Stimulated activated CD4-positive, alpha-beta T cell treated with anti-CD3 and anti-CD28 coated beads, Interleukin-4, amount 100 ng/mL, for 4 hours (primary cell): ENCODE measurements at regions not wholly inside any gene's neighbourhood (a gene's known extent, or its start where the extent isn't known, plus 50 kb on each side); places are given as distances from the start of the nearest gene placed in this dataset.
A peak's percentile ranks its signal among the peaks of the same experiment; 100 is the strongest.

Source experiments
- DNase-seq, 2 experiments: peaks; one replicate each; pipeline ENCODE4 v3.0.0-alpha.2; 2020

GRCh38 chr6:149184523-149184922 lies 133.0 kb upstream of the TAB2 start:
- DNase-seq, result no peak

- no peak for DNase-seq
Measured at GRCh38 chr6:149185799-149186357, 131.6 kb upstream of the TAB2 start.

DNA sequence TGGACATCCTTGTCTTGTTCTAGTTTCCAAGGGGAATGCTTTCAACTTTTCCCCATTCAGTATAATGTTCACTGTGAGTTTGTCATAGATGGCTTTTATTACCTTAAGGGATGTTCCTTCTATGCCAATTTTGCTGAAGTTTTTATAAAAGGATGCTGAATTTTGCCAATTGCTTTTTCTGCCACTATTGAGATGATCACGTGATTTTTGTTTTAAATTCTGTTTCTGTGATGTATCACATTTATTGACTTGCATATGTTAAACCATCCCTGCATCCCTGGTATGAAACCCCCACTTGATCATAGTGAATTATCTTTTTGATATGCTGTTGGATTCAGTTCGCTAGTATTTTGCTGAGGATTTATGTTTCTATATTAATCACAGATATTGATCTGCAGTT lies 130.6 kb upstream of the TAB2 start:
- DNase-seq, result no peak

- peak; percentile 46 to 57 for DNase-seq
Measured at GRCh38 chr6:149190224-149190831, 127.2 kb upstream of the TAB2 start.

GRCh38 chr6:149194820-149195558 lies 122.5 kb upstream of the TAB2 start:
- DNase-seq, result no peak

GRCh38 chr6:149196091-149196490 lies 121.4 kb upstream of the TAB2 start:
- DNase-seq, result no peak

- DNase-seq, result no peak
Measured at GRCh38 chr6:149197482-149197881, 120.0 kb upstream of the TAB2 start.

DNA sequence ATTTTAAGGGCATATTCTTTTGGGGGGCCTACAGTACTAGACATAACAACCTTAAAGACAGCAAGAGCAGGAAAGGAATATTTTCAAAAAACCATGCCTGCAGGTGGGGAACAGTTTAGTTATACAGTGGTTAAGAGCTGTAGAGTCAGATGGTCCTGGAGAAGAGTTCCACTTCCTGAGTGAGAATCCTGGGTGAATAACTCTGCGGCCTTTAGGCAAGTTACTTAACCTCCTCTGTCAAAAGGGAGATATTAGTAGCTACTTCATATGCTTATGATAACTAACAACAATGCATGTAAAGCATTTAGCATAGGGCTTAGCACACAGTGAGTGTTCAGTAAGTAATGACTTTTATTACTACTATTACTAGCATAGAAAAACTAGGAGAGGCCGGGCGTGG lies 119.2 kb upstream of the TAB2 start:
- no peak for DNase-seq

GRCh38 chr6:149200282-149200945 lies 117.1 kb upstream of the TAB2 start:
- no peak for DNase-seq

DNA sequence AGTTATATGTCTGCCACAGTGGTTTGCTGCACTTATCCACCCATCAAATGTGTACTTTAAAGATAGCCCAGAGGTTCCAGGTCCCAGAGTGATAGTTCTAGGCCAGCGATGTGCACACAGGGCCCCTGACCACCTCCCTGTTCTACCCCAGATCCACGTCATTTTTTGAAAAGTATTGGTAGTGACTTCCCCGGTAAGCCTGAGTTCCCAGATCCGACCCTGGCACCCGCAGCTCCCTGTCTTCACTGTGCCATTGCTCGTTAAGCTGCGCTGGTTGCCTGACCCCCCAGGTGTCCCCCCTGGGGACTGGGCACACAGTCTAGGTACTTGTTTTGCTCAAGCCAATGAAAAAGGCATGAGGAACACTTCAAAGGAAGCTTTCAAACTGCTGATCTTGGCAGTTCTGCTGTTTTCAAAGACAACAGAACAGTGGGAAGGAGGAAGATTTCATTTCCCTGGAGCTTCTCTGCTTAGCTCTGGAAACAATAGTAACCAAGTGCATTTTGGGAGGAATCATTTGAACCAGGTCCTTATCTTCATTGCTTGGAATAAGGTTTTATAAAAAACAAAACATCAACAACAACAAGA lies 116.3 kb upstream of the TAB2 start:
- no peak for DNase-seq

DNA sequence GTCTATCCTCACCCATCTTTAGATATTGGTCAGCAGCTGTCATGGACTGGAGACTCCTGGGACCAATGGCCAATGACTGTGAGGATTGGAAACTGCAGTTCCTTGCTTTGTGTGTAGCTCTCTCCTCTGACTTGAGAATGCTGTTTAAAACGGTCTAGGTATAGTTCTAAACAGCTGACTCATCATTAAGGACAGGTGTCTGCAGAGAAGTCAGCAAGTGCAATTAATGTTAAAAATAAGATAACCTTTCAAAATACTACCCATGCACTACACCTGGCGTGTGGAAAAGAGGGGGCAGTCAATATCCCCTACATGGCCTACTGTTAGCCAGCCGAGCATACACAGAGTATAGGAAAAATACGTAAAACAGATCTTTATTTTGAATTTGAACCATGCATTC lies 115.4 kb upstream of the TAB2 start:
- no peak for DNase-seq

DNA sequence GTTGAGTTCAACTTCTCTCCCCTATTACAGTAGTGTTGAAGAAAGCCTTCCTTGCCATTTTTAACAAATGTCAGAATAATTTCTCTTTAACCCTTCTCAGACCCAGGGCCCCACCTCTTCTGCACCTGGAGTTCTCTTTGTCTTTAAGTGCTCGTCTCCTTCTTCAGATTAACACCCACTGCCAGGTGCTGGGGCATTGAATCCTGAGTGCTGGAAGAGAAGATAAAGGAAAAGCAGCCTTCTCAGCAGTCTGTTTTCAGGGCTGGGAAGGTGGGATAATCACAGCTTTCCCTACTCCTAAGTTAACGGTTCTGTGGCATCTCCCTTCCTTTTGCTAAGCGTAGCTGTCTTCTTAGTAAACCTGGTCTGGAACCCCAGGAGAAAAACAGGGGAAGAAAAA lies 114.6 kb upstream of the TAB2 start:
- no peak for DNase-seq

DNA sequence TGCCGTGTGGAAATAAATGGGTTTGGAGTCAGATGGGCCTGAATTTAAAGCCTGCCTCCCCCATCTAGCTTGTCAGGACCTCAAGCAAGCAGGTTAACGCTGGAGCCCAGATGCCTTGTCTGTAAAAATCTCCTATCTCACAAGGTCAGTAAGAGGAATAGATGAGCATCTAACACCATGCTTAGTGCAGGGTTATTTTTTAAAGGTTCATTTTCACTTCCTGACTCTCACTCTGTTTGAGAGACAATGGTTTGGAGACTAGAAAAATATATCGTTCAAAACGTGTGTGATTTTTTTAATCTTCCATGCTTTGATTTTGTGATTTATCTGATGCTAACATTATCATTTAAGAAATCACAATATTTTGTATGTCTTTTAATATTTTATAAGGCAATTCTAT lies 114.0 kb upstream of the TAB2 start:
- no peak for DNase-seq

- no peak for DNase-seq
Measured at GRCh38 chr6:149208134-149208601, 109.3 kb upstream of the TAB2 start.

- no peak for DNase-seq
Measured at GRCh38 chr6:149209871-149210775, 107.4 kb upstream of the TAB2 start.

GRCh38 chr6:149211046-149211571 lies 106.4 kb upstream of the TAB2 start:
- DNase-seq, result no peak

GRCh38 chr6:149212206-149212605 lies 105.3 kb upstream of the TAB2 start:
- DNase-seq, result no peak

GRCh38 chr6:149212892-149213801 lies 104.4 kb upstream of the TAB2 start:
- DNase-seq, result no peak

DNA sequence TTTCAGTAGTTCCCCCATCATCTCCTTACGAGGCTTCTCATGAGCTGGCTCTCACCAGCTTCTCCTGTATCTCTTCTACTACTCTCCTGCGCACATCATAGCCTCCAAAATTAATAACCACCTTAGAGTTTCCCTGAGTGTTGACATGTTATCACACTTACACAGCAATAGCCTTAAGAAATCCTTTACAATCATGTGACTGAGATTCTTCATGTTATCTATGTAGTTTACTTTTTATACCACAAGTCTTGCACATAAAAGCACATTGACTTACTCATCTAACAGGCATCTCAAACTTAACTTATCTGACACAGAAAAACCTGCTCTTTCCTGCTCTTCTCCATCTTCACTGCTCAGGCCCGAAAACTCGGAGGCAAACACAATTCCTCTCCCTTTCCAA lies 103.7 kb upstream of the TAB2 start:
- DNase-seq, result no peak

- DNase-seq, result no peak
Measured at GRCh38 chr6:149216459-149216858, 101.1 kb upstream of the TAB2 start.

DNA sequence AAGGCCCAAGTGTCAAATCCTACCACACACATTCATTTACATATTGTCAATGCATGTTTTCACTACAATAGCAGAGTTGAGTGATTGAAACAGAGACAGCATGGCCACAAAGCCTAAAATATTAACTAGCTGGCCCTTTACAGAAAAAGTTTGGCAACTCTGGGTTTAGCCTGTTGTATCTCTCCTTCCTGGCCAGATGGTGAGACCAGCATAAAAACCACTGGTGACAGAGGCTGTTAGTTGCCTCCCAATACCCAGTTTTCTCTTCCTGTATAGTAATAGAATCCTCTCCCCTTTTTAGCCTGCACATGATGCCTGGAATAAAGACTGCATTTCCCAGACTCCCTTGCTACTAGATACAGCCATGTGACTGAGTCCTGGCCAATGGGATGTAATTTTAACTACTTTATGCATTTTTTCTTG lies 100.0 kb upstream of the TAB2 start:
- DNase-seq, result no peak
